ENCODE measurements at regions not wholly inside any gene's neighbourhood (a gene's known extent, or its start where the extent isn't known, plus 50 kb on each side); places are given as distances from the start of the nearest gene placed in this dataset.

- TF ChIP-seq TCF12 (IDR thresholded peaks at IDR 0.05) = no peak
- no peak for TF ChIP-seq RAD21 (IDR thresholded peaks at IDR 0.05; ENCODE audit: low read length)
- TF ChIP-seq CTCF (IDR thresholded peaks at IDR 0.05) = no peak
- no peak for TF ChIP-seq EZH2phosphoT487 (IDR thresholded peaks at IDR 0.05; ENCODE audit: borderline replicate concordance, low read depth)
- no peak for TF ChIP-seq MEF2A (IDR thresholded peaks at IDR 0.05; ENCODE audit: borderline replicate concordance, low read depth)
- TF ChIP-seq MAX (IDR thresholded peaks at IDR 0.05; ENCODE audit: low read depth) = no peak
- no peak for TF ChIP-seq MXI1 (IDR thresholded peaks at IDR 0.05; ENCODE audit: low read depth, low read length)
- no peak for TF ChIP-seq SMC3 (IDR thresholded peaks at IDR 0.05; ENCODE audit: low read depth, low read length)
Measured at GRCh38 chr11:128205796-128206195, 381.6 kb downstream of the ETS1 start.

All from SK-N-SH (cell line).